Left lung (tissue), 4 donors: ENCODE measurements at regions not wholly inside any gene's neighbourhood (a gene's known extent, or its start where the extent isn't known, plus 50 kb on each side); places are given as distances from the start of the nearest gene placed in this dataset.

ENCODE experiments used
- ATAC-seq: fragments of 200-7000 bp; cut with Tn5 transposase; one replicate; pipeline ENCODE4 v1.9.1; 2020; ENCODE audit warnings: moderate library complexity
- DNase-seq, 4 donors: peaks; one replicate each; pipeline ENCODE4 v3.0.0-alpha.2; 2013 to 2020
- H3K27ac ChIP-seq, 2 donors: fragments of 200-600 bp; sonication (generic) in 1 of 2; one replicate each; pipeline versions ENCODE4 v1.5.0 to v1.8.0; 2020 to 2021
- H3K27me3 ChIP-seq, 2 donors: fragments of 200-600 bp; sonication (generic) in 1 of 2; one replicate each; pipeline versions ENCODE4 v1.5.0 to v1.8.0; 2020 to 2021
- H3K36me3 ChIP-seq, 2 donors: fragments of 200-600 bp; sonication (generic) in 1 of 2; one replicate each; pipeline versions ENCODE4 v1.5.0 to v1.8.0; 2020 to 2021
- H3K4me1 ChIP-seq, 2 donors: fragments of 200-600 bp; one replicate each; pipeline ENCODE4 v1.8.0; 2021
- H3K4me3 ChIP-seq, 2 donors: fragments of 200-600 bp; sonication (generic) in 1 of 2; one replicate each; pipeline versions ENCODE4 v1.5.0 to v1.8.0; 2020 to 2021; ENCODE audit warnings: mild to moderate bottlenecking in 1 of 2
- H3K9me3 ChIP-seq, 2 donors: fragments of 200-600 bp; sonication (generic) in 1 of 2; one replicate each; pipeline versions ENCODE4 v1.5.0 to v1.8.0; 2020 to 2021
- intact Hi-C, 2 donors: fragments of 100-400 bp; cut with DNase I; formaldehyde crosslinking; loops; one replicate each; pipeline versions ENCODE4 v1.11.2 to v1.14.2; 2022
- TF ChIP-seq, protein P1 (sequence below), 2 donors: fragments of 200-600 bp; sonication (generic) in 1 of 2; IDR thresholded peaks; one replicate each; pipeline versions ENCODE4 v1.5.0 to v1.8.0; 2021; ENCODE audit warnings: antibody characterized with exemption in 2 of 2
- donor health status: DM: no; HTN: yes; CAD: no.
- donor health status: DM: no; HTN: no; CAD: no.

DNA sequence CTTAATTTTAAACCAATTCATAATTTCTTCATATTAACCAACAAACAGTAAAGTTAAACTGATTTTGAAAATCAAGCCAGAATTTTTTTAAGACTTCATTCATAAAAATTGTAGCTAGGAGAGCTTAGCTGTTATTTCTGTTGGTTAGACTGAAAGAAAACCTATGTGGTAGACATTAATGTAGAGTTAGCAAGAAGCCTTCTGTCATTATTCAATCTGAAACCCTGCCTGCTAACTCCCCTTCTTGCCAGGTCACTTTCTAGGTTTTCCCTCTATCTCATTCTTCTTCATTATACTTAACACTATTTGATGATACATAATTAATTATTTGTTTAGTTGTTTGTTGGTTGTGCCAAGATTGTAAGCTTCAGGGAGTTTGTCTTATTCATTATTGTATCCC, 304.3 kb upstream of the MEF2C start:
- ATAC-seq (no peak), DNase-seq (no peak)
- TF ChIP-seq, protein P1, sequence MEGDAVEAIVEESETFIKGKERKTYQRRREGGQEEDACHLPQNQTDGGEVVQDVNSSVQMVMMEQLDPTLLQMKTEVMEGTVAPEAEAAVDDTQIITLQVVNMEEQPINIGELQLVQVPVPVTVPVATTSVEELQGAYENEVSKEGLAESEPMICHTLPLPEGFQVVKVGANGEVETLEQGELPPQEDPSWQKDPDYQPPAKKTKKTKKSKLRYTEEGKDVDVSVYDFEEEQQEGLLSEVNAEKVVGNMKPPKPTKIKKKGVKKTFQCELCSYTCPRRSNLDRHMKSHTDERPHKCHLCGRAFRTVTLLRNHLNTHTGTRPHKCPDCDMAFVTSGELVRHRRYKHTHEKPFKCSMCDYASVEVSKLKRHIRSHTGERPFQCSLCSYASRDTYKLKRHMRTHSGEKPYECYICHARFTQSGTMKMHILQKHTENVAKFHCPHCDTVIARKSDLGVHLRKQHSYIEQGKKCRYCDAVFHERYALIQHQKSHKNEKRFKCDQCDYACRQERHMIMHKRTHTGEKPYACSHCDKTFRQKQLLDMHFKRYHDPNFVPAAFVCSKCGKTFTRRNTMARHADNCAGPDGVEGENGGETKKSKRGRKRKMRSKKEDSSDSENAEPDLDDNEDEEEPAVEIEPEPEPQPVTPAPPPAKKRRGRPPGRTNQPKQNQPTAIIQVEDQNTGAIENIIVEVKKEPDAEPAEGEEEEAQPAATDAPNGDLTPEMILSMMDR (IDR thresholded peaks at IDR 0.05): no peak
- H3K36me3 ChIP-seq: no peaks in the 10 kb centered on the region
- no peak overlapping the region for H3K27ac ChIP-seq
- no peak overlapping the region for H3K4me3 ChIP-seq
- no peaks in the 10 kb centered on the region for H3K9me3 ChIP-seq
- intact Hi-C loops: no loop called here
- no peaks in the 10 kb centered on the region for H3K27me3 ChIP-seq
- peaks cover 0 to 3% of the 10 kb centered on the region in 2 donors for H3K4me1 ChIP-seq

DNA sequence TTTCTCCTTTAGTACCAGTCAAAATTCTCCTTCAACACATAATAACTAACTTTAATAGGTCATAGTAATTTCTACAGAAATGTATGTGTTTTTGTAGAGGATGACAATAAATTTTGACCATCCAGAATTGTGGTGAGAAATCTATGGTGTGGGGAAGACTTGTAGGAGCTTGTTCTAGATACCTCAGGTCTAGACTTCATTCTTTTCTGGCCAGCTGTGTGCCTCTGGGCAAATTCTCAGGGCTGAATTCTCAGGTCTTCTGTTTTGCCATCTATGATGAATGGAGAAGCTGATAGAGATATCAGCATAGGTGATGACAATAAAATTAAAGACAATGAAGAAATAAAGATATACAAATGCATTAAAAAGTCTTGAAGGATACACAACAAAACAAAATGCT, 298.6 kb upstream of the MEF2C start:
- Histone ChIP-seq H3K9me3 (no peaks in the 10 kb centered on the region), H3K4me3 (no peak overlapping the region), H3K4me1 (no peaks in the 10 kb centered on the region), H3K27me3 (no peaks in the 10 kb centered on the region), H3K27ac (no peak overlapping the region), H3K36me3 (no peaks in the 10 kb centered on the region)
- no peak for DNase-seq
- intact Hi-C loops: no loop called here
- TF ChIP-seq, protein P1 (IDR thresholded peaks at IDR 0.05): no peak
- no peak for ATAC-seq

DNA sequence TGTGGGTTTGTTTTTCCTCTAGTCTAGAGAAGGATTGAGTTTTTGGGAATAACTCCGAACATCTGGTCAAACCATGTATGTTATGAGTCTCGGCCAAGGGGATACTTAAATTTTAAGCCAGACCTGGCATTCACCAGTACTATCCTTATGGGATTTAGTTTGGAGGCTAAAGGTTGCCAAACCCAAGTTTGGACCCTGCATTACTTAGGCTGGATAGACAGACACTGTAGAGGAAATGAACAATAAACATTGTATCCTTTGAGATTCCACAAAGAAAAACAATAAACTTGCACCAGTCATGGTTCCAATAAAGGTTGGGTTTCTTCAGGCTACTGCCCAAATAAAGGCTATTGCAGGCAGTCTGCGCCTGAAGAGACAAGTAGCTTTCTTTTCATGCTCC, 296.7 kb upstream of the MEF2C start:
- TF ChIP-seq, protein P1 (IDR thresholded peaks at IDR 0.05): no peak
- Histone ChIP-seq H3K36me3 (no peaks in the 10 kb centered on the region), H3K4me1 (no peaks in the 10 kb centered on the region), H3K27me3 (no peaks in the 10 kb centered on the region), H3K27ac (no peak overlapping the region), H3K9me3 (no peaks in the 10 kb centered on the region), H3K4me3 (no peak overlapping the region)
- ATAC-seq: no peak
- intact Hi-C loops: no loop called here
- no peak for DNase-seq

DNA sequence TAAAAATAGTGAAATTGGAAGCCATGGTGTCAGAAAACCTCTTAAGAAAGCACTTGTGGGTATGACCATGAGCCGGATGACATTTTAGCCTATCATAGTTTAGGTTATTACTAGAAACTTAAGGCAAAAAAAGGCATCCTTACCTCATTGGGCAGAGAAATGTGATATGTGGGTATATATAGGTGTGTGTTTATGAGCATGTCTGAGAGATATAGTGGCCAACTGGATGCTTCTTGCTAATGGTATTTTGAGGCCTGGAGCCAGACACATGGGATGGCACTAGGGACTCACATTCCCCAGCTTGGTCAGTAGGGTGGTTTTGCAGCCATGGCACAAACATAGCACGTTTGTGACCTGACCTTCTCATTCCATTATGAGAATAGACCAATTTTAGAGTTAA, 295.6 kb upstream of the MEF2C start:
- intact Hi-C loops: no loop called here
- H3K4me3 ChIP-seq: no peak overlapping the region
- ATAC-seq (no peak), DNase-seq (no peak)
- H3K4me1 ChIP-seq: no peaks in the 10 kb centered on the region
- no peaks in the 10 kb centered on the region for H3K36me3 ChIP-seq
- H3K27me3 ChIP-seq: no peaks in the 10 kb centered on the region
- TF ChIP-seq, protein P1 (IDR thresholded peaks at IDR 0.05): no peak
- H3K9me3 ChIP-seq: no peaks in the 10 kb centered on the region
- H3K27ac ChIP-seq: no peak overlapping the region

DNA sequence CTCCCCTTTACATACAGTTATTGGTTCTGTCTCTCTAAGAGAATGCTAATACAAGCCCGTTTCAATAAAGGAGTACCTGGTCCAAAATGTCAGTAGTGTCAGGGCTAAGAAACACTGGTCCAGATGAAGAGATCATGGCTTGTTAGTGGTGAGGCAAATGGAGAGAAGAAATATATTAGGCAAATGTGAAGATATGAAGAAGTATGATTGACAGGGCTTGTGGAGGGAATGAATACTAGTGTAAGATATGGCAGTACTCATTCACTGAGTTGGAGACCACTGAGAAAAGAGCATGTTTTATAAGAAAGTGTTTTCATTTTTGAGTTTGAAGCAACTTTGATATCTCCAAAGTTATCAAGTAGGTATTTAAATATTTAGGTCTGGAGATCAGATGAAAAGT, 290.5 kb upstream of the MEF2C start:
- no peak for DNase-seq
- Histone ChIP-seq H3K4me1 (no peaks in the 10 kb centered on the region), H3K4me3 (no peak overlapping the region), H3K9me3 (no peaks in the 10 kb centered on the region), H3K27ac (no peak overlapping the region), H3K27me3 (no peaks in the 10 kb centered on the region), H3K36me3 (no peaks in the 10 kb centered on the region)
- intact Hi-C loops: no loop called here
- no peak for ATAC-seq
- TF ChIP-seq, protein P1 (IDR thresholded peaks at IDR 0.05): no peak
